ENCODE measurements at regions not wholly inside any gene's neighbourhood (a gene's known extent, or its start where the extent isn't known, plus 50 kb on each side); places are given as distances from the start of the nearest gene placed in this dataset.

- peaks cover 10% of the 10 kb centered on the region for H3K27me3 Mint-ChIP-seq (ENCODE audit: low read depth)
- H3K9me3 Mint-ChIP-seq: no peaks in the 10 kb centered on the region
- H3K27ac Mint-ChIP-seq: no peak overlapping the region
- no peaks in the 10 kb centered on the region for H3K4me1 Mint-ChIP-seq
- no peaks in the 10 kb centered on the region for H3K36me3 Mint-ChIP-seq (ENCODE audit: low read depth)
- no peak for TF ChIP-seq CTCF (IDR thresholded peaks at IDR 0.05; ENCODE audit: unreplicated experiment in 3 of 3)
- H3K4me3 Mint-ChIP-seq: no peak overlapping the region
Observed at GRCh38 chr16:6216836-6217235, 1115.8 kb upstream of the RBFOX1 start.

- Mint-ChIP-seq H3K27me3 (ENCODE audit: low read depth) (peaks cover 10% of the 10 kb centered on the region), H3K4me1 (no peaks in the 10 kb centered on the region), H3K27ac (no peak overlapping the region), H3K9me3 (no peaks in the 10 kb centered on the region), H3K4me3 (no peak overlapping the region), H3K36me3 (ENCODE audit: low read depth) (no peaks in the 10 kb centered on the region)
- TF ChIP-seq CTCF (IDR thresholded peaks at IDR 0.05; ENCODE audit: unreplicated experiment in 3 of 3): no peak
Observed at GRCh38 chr16:6211644-6212043, 1114.0 kb upstream of the EEF2KMT start.

- H3K27ac Mint-ChIP-seq: no peak overlapping the region
- peaks cover 3% of the 10 kb centered on the region for H3K27me3 Mint-ChIP-seq (ENCODE audit: low read depth)
- H3K36me3 Mint-ChIP-seq (ENCODE audit: low read depth): no peaks in the 10 kb centered on the region
- no peak for TF ChIP-seq CTCF (IDR thresholded peaks at IDR 0.05; ENCODE audit: unreplicated experiment in 3 of 3)
- no peaks in the 10 kb centered on the region for H3K4me1 Mint-ChIP-seq
- H3K9me3 Mint-ChIP-seq: no peaks in the 10 kb centered on the region
- H3K4me3 Mint-ChIP-seq: no peak overlapping the region
Observed at GRCh38 chr16:6209355-6209930, 1111.8 kb upstream of the EEF2KMT start.

GRCh38 chr16:6207580-6207979, 1110.0 kb upstream of the EEF2KMT start:
- no peak overlapping the region for H3K4me3 Mint-ChIP-seq
- H3K27me3 Mint-ChIP-seq (ENCODE audit: low read depth): no peaks in the 10 kb centered on the region
- H3K27ac Mint-ChIP-seq: no peak overlapping the region
- H3K36me3 Mint-ChIP-seq (ENCODE audit: low read depth): no peaks in the 10 kb centered on the region
- H3K4me1 Mint-ChIP-seq: no peaks in the 10 kb centered on the region
- H3K9me3 Mint-ChIP-seq: no peaks in the 10 kb centered on the region
- TF ChIP-seq CTCF (IDR thresholded peaks at IDR 0.05; ENCODE audit: unreplicated experiment in 3 of 3): no peak

DNA sequence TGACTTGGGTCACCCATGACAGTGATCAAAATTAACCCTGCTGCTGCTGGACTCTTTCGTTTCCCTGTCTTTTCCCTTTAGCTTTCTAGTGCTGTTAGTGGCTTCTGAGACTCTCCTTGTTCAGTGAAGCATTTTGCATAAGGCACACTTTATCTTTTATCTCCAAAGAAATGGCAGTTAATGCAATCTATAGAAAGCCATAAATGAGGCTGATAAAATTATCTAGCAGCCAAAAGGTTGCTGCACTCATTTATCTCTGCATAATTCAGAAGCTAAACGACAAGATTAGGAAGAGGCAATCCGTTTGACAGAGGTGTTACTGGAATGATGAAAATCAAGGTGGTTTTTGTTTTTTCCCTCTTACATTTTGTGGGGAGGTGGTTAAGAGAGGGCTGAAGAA, 1109.5 kb upstream of the EEF2KMT start:
- Mint-ChIP-seq H3K9me3 (no peaks in the 10 kb centered on the region), H3K36me3 (ENCODE audit: low read depth) (no peaks in the 10 kb centered on the region), H3K4me3 (no peak overlapping the region), H3K27ac (no peak overlapping the region), H3K4me1 (no peaks in the 10 kb centered on the region), H3K27me3 (ENCODE audit: low read depth) (no peaks in the 10 kb centered on the region)
- no peak for TF ChIP-seq CTCF (IDR thresholded peaks at IDR 0.05; ENCODE audit: unreplicated experiment in 3 of 3)

GRCh38 chr16:6206080-6206479, 1108.5 kb upstream of the EEF2KMT start:
- H3K4me1 Mint-ChIP-seq: no peaks in the 10 kb centered on the region
- no peak overlapping the region for H3K4me3 Mint-ChIP-seq
- H3K27ac Mint-ChIP-seq: no peak overlapping the region
- no peaks in the 10 kb centered on the region for H3K36me3 Mint-ChIP-seq (ENCODE audit: low read depth)
- no peaks in the 10 kb centered on the region for H3K9me3 Mint-ChIP-seq
- no peak for TF ChIP-seq CTCF (IDR thresholded peaks at IDR 0.05; ENCODE audit: unreplicated experiment in 3 of 3)
- H3K27me3 Mint-ChIP-seq (ENCODE audit: low read depth): no peaks in the 10 kb centered on the region

All from nephron (organoid).